ENCODE measurements at regions not wholly inside any gene's neighbourhood (a gene's known extent, or its start where the extent isn't known, plus 50 kb on each side); places are given as distances from the start of the nearest gene placed in this dataset.

DNA sequence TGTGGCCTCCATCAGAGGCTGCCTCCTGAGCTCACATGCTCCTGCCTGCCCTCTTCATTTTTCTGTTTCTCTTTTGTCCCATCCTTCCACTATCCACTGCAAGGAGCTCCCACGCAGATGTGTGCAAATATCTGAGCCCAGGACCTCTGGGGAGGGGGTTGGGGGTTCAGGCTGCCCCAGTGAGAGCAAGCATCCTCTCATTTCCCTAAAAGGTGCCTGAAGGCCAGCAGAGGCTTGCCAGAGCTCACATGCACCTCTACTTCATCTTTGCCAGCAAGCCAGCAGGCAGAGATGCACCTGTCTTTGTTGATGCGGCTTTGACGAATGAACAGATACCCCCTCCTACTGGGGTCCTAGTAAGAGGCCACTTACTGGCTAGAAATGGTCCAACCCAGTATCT lies 128.8 kb downstream of the FGF9 start:
- no peak for TF ChIP-seq POLR2AphosphoS5 (IDR thresholded peaks at IDR 0.05)
- TF ChIP-seq, protein P1, sequence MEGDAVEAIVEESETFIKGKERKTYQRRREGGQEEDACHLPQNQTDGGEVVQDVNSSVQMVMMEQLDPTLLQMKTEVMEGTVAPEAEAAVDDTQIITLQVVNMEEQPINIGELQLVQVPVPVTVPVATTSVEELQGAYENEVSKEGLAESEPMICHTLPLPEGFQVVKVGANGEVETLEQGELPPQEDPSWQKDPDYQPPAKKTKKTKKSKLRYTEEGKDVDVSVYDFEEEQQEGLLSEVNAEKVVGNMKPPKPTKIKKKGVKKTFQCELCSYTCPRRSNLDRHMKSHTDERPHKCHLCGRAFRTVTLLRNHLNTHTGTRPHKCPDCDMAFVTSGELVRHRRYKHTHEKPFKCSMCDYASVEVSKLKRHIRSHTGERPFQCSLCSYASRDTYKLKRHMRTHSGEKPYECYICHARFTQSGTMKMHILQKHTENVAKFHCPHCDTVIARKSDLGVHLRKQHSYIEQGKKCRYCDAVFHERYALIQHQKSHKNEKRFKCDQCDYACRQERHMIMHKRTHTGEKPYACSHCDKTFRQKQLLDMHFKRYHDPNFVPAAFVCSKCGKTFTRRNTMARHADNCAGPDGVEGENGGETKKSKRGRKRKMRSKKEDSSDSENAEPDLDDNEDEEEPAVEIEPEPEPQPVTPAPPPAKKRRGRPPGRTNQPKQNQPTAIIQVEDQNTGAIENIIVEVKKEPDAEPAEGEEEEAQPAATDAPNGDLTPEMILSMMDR (IDR thresholded peaks at IDR 0.05): no peak

Data from gastroesophageal sphincter (tissue), 3 donors.